OCI-LY1 (cell line): ENCODE measurements at regions not wholly inside any gene's neighbourhood (a gene's known extent, or its start where the extent isn't known, plus 50 kb on each side); places are given as distances from the start of the nearest gene placed in this dataset.

ENCODE experiments used
- H2AFZ ChIP-seq: fragments of 200-600 bp; sonication (generic), shearing (Covaris generic); 2 replicates; pipeline ENCODE4 v1.6.0; 2014; ENCODE audit warnings: antibody characterized with exemption, mild to moderate bottlenecking, low read length
- H3F3A ChIP-seq: fragments of 200-600 bp; sonication (generic), shearing (Covaris generic); 2 replicates; pipeline ENCODE4 v1.6.0; 2014; ENCODE audit warnings: mild to moderate bottlenecking, antibody characterized with exemption, low read length, moderate library complexity; ENCODE audit not compliant: insufficient read depth
- H3K27ac ChIP-seq: fragments of 200-600 bp; sonication (generic); 2 replicates; pipeline ENCODE4 v1.5.1; 2014; ENCODE audit warnings: low read length, mixed run types, mild to moderate bottlenecking, low read depth; ENCODE audit not compliant: poor library complexity, severe bottlenecking
- H3K27me3 ChIP-seq: fragments of 200-600 bp; sonication (generic); 2 replicates; pipeline ENCODE4 v1.6.0; 2014; ENCODE audit warnings: antibody characterized with exemption, mild to moderate bottlenecking, low read length, moderate library complexity; ENCODE audit not compliant: insufficient read depth
- H3K36me3 ChIP-seq: fragments of 200-600 bp; sonication (generic); 2 replicates; pipeline ENCODE4 v1.6.1; 2014; ENCODE audit warnings: mild to moderate bottlenecking, antibody characterized with exemption, low read length, moderate library complexity, mixed read lengths; ENCODE audit not compliant: insufficient read depth
- H3K4me1 ChIP-seq: fragments of 200-600 bp; sonication (generic); 2 replicates; pipeline ENCODE4 v1.5.1; 2014; ENCODE audit warnings: mild to moderate bottlenecking, low read length, moderate library complexity; ENCODE audit not compliant: insufficient read depth, severe bottlenecking
- H3K4me2 ChIP-seq: fragments of 200-600 bp; sonication (generic), shearing (Covaris generic); 2 replicates; pipeline ENCODE4 v1.6.1; 2014; ENCODE audit warnings: low read length
- H3K4me3 ChIP-seq: fragments of 200-600 bp; sonication (generic); 2 replicates; pipeline ENCODE4 v1.5.1; 2014; ENCODE audit warnings: low read length, low read depth, mild to moderate bottlenecking, mixed read lengths; ENCODE audit not compliant: poor library complexity, severe bottlenecking
- H3K79me2 ChIP-seq: fragments of 200-600 bp; shearing (Covaris generic); 2 replicates; pipeline ENCODE4 v1.6.1; 2016; ENCODE audit warnings: mixed run types, low read length, mixed read lengths; ENCODE audit not compliant: insufficient read depth
- H3K9ac ChIP-seq: fragments of 200-600 bp; sonication (generic), shearing (Covaris generic); 2 replicates; pipeline ENCODE4 v1.6.1; 2014; ENCODE audit warnings: mild to moderate bottlenecking, low read length, mixed read lengths
- H3K9me2 ChIP-seq: fragments of 200-600 bp; sonication (generic), shearing (Covaris generic); 2 replicates; pipeline ENCODE4 v1.6.1; 2014; ENCODE audit warnings: low read depth, mild to moderate bottlenecking, low read length, mixed read lengths
- H3K9me3 ChIP-seq: fragments of 200-600 bp; shearing (Covaris generic); 2 replicates; pipeline ENCODE4 v1.6.1; 2014; ENCODE audit warnings: low read length, mixed read lengths
- H4K20me1 ChIP-seq: fragments of 200-600 bp; sonication (generic), shearing (Covaris generic); 2 replicates; pipeline ENCODE4 v1.6.0; 2016; ENCODE audit warnings: mild to moderate bottlenecking, low read length; ENCODE audit not compliant: insufficient read depth
- EZH2 ChIP-seq: fragments of 200-600 bp; sonication (generic), shearing (Covaris generic); IDR thresholded peaks from 2 replicates; pipeline ENCODE4 v1.8.0; 2017; ENCODE audit warnings: borderline replicate concordance, mixed run types, mild to moderate bottlenecking, antibody characterized with exemption, low read length, moderate library complexity, mixed read lengths
- TF ChIP-seq, protein P1 (sequence below): fragments of 200-600 bp; sonication (generic), shearing (Covaris generic); IDR thresholded peaks from 2 replicates; pipeline ENCODE4 v1.5.1; 2017; ENCODE audit warnings: mild to moderate bottlenecking, antibody characterized with exemption, low read length, moderate library complexity, mixed read lengths

DNA sequence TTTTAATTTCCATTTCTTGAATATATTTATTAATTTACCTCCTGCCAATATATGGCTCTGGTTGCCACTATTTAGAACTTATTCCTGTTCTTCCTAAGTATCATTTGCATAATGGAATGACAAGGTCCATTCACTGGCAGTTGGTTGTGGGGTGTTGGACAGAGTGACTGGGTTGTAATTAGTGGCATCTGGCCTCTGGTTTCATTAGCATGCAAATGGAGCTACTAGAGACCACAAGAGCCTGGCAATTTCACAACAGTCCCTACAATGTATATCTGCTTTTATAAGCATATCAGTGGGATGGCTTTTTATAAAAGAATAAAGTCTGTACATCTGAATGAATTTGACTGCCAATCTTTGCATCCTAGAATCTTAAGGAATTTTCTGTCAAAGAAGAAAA, 1030.9 kb upstream of the CDH8 start:
- Histone ChIP-seq H2AFZ (no peak overlapping the region), H3K4me2 (no peak overlapping the region), H3K27ac (no peak overlapping the region), H3K79me2 (no peaks in the 10 kb centered on the region), H3K4me1 (no peaks in the 10 kb centered on the region), H3K27me3 (no peaks in the 10 kb centered on the region), H3K9me3 (no peaks in the 10 kb centered on the region), H3K36me3 (no peaks in the 10 kb centered on the region), H3K4me3 (no peak overlapping the region), H3F3A (no peaks in the 10 kb centered on the region), H3K9me2 (no peaks in the 10 kb centered on the region), H3K9ac (no peak overlapping the region), H4K20me1 (no peaks in the 10 kb centered on the region)
- no peak for TF ChIP-seq EZH2
- TF ChIP-seq, protein P1, sequence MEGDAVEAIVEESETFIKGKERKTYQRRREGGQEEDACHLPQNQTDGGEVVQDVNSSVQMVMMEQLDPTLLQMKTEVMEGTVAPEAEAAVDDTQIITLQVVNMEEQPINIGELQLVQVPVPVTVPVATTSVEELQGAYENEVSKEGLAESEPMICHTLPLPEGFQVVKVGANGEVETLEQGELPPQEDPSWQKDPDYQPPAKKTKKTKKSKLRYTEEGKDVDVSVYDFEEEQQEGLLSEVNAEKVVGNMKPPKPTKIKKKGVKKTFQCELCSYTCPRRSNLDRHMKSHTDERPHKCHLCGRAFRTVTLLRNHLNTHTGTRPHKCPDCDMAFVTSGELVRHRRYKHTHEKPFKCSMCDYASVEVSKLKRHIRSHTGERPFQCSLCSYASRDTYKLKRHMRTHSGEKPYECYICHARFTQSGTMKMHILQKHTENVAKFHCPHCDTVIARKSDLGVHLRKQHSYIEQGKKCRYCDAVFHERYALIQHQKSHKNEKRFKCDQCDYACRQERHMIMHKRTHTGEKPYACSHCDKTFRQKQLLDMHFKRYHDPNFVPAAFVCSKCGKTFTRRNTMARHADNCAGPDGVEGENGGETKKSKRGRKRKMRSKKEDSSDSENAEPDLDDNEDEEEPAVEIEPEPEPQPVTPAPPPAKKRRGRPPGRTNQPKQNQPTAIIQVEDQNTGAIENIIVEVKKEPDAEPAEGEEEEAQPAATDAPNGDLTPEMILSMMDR: no peak

DNA sequence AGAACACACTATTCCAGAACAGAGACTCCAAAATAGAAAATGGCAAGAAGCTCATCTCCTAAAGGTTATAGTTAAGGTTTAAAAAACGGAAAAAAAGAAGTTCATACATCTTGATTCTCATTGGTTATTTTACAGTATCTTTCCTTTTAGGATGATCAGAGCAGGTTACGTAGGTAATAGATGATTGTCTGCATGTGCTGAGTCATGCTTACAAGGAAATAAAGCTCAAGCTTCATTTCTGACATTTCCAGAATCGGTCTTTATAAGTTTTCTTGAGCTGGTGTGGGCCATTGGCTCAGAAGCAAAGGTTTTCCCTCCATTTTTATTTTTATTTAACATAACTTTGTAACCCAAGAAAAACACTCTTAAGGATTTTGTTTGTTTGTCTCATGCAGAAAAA, 1030.3 kb upstream of the CDH8 start:
- no peaks in the 10 kb centered on the region for H3K27me3 ChIP-seq
- no peaks in the 10 kb centered on the region for H3K9me3 ChIP-seq
- no peak overlapping the region for H3K9ac ChIP-seq
- H3K27ac ChIP-seq: no peak overlapping the region
- no peaks in the 10 kb centered on the region for H3K4me1 ChIP-seq
- H3F3A ChIP-seq: no peaks in the 10 kb centered on the region
- TF ChIP-seq, protein P1: no peak
- TF ChIP-seq EZH2: no peak
- no peak overlapping the region for H3K4me2 ChIP-seq
- H3K79me2 ChIP-seq: no peaks in the 10 kb centered on the region
- H3K4me3 ChIP-seq: no peak overlapping the region
- no peaks in the 10 kb centered on the region for H3K36me3 ChIP-seq
- H4K20me1 ChIP-seq: no peaks in the 10 kb centered on the region
- no peak overlapping the region for H2AFZ ChIP-seq
- H3K9me2 ChIP-seq: no peaks in the 10 kb centered on the region

DNA sequence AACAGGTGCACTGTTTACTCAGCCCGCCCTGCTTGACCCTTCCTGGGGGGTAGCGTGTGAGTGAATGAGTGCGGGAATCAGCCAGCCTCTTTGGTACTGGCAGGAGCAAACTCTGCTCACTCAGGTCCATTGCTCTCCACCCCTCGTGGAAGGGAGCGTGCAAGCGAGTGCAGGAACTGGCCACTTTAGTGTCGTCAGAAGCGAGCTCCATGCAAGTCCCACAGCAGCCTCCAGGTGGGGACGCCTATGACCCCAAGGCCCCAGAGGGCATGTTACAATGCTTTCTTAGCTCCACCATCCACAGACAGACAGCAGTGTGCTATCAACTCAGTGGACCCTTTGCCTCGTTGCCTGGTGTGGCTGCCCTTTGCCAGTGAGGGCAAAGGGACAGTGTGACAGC, 1025.1 kb upstream of the CDH8 start:
- H3K4me2 ChIP-seq: no peak overlapping the region
- no peaks in the 10 kb centered on the region for H3K79me2 ChIP-seq
- no peaks in the 10 kb centered on the region for H3K36me3 ChIP-seq
- no peaks in the 10 kb centered on the region for H3F3A ChIP-seq
- no peaks in the 10 kb centered on the region for H3K9me3 ChIP-seq
- no peak overlapping the region for H2AFZ ChIP-seq
- no peak overlapping the region for H3K4me3 ChIP-seq
- no peaks in the 10 kb centered on the region for H3K27me3 ChIP-seq
- no peaks in the 10 kb centered on the region for H4K20me1 ChIP-seq
- no peak overlapping the region for H3K27ac ChIP-seq
- H3K4me1 ChIP-seq: no peaks in the 10 kb centered on the region
- TF ChIP-seq EZH2: no peak
- TF ChIP-seq, protein P1: no peak
- H3K9ac ChIP-seq: no peak overlapping the region
- no peaks in the 10 kb centered on the region for H3K9me2 ChIP-seq
